Stimulated activated CD4-positive, alpha-beta T cell treated with anti-CD3 and anti-CD28 coated beads, Interleukin-12 subunit alpha, Interleukin-12 subunit beta, amount 100 ng/mL, for 48 hours (primary cell): ENCODE measurements at regions not wholly inside any gene's neighbourhood (a gene's known extent, or its start where the extent isn't known, plus 50 kb on each side); places are given as distances from the start of the nearest gene placed in this dataset.

Experiments
- DNase-seq, 3 donors: peaks; one replicate each; pipeline ENCODE4 v3.0.0-alpha.2; 2020; ENCODE audit warnings: low read depth in 2 of 3, low spot score in 1 of 3

DNA sequence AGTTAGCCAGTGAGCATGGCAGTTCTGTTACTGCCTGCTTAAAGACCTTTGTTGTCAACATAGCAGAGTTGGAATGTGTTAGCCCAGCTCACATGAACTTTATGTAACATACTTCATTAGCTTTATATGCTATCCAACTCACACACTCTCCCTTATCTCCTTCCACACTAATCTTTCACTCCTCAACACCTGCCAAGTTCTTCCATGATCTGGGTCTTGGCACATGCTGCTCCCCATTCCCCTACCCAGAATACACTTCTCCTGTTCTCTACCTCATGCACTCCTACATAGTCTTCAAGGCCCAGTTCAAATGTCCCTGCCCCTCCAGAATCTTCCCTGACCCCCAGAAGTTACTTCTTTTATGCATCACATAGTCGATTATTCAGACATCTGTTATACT lies 179.3 kb downstream of the KATNAL1 start:
- DNase-seq, result no peak

DNA sequence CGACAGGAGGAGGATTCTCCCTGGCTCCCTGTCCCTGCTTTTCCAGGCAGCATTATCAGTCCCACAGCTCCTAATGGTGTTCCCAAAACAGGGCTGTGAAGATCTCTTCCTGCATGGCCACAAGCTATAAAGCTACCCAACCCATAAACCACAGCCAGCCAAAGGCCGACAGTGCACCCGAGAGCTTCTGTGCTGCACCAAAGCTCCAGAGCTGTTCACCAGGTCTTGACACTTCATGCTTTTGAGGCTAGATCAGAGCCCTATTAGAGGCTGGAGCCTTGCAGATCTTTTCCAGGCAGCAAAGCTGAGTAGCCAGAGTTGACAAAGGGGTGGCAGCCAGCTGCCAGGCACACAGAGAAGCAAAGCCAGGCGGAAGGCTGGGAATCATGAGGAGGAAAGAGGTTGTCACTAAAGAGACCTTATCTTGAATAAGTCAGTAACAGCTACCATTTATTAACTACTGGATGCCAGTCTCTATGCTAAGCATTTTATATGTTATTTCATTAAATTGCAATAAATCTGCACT lies 180.4 kb downstream of the KATNAL1 start:
- DNase-seq, result no peak

DNA sequence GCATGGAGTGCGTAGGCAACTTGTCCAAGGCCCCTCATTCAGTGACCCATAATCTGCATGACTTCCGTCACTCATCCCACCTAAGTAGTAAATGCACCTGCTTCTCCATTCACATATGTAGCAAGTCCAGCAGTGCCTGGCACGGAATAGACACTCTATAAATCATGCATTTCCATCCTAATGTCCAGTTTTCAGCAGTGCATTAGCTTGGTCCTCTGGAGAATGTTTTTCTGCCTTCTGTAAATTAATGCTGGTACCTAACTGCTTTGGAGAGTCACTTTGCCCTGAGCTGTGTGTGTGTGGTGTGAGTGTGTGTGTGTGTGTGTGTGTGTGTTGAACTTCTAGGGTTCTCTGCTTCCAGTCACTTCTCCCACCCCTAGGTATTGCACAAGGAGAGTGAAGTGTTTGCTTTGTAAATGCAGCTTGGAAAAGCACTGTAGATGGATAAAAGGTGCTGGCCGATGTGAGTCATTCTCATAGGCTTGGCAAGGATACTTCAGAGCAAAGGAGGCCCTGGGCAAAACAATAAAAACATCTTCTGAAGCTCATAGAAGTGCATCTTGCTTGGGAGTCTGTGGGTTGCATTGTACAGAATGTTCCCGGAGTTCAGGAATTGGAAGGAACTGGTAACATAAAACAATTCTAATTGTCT lies 181.8 kb downstream of the KATNAL1 start:
- DNase-seq, result no peak

DNA sequence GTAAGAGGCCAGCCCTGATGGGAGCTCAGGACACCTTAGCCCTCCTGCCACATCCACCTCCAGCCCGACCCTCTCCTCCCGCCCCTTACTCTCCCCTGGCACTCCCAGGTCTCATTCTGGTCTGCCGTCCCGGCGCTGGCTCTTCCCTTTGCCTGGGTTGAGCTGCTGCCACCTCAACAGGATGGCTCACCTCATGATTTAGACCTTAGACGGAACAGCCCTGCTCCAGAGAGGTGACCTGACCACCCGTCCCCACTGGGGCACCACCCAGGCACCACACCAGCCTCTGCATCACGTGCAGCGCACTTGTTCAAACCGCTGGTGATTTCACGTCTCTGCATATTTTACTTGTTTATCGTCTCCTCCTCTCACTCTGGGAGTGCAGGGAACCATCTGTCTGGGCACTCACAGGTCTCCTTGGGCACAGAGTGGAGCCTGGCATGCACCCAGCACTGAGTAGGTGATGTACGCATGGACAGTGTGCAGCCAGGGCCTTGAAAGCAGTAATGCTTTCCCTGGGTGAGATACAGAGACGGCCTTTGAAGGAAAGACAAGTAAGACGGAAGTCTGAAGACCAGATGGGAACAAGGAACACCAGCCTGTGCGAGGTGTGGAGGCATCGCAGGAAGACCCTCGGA lies 183.1 kb downstream of the KATNAL1 start:
- DNase-seq, result no peak

DNA sequence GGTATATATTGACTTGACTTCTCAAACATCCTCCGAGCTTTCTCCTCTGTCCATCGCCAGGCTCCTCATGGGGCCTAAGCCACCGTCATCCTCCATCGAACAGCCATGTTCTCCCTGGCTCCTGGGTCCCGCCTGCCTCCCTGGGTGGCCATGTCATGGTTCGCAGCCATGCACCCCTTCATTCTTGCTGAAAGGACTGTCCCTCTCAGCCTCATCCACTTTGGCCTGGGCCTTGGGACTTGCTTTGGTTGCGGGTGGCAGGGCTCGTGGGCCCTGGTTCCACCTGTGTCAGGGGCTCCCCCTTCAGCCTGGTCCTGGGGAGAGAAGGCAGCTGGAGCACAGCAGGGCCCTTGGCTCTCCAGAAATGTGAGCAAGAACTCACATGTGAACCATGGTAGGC lies 183.8 kb downstream of the KATNAL1 start:
- DNase-seq, result no peak

DNA sequence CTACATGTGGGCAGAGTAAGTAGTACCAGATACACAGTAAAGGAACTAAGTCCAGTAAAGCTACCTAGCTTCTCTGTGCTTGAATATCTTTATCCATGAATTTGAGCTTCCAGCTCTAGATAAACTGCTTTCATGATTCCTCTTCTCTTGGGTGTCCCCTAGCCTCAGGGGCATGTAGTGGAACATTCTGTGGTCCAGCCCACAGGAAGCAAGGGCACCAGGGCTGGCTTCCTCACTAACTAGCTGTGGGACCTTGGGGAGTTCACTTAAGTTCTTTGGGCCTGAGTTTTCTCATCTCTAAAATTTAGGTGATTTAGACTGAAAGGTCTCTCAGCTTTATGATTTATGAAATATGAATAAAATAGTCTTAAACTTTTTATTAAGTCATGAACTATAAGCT lies 185.7 kb downstream of the KATNAL1 start:
- DNase-seq, result no peak

DNA sequence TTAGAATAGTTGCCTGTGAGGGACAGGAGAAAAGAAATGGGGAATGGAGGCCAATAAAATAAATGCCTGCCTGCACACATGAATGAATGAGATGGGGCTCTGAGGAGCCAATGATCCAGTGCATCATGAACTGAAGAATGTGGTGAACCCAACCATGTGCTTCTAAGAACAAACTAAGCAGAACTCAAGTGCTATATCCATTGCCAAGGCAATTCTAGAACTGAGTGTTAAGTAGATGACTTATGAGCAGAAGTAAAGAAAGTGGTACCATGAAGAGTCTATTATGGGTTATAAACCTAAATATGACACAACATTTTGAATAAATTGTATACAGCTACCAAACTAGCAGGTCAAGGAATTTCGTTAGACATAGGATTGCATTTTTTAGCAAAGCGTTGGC lies 186.1 kb downstream of the KATNAL1 start:
- DNase-seq, result no peak

DNA sequence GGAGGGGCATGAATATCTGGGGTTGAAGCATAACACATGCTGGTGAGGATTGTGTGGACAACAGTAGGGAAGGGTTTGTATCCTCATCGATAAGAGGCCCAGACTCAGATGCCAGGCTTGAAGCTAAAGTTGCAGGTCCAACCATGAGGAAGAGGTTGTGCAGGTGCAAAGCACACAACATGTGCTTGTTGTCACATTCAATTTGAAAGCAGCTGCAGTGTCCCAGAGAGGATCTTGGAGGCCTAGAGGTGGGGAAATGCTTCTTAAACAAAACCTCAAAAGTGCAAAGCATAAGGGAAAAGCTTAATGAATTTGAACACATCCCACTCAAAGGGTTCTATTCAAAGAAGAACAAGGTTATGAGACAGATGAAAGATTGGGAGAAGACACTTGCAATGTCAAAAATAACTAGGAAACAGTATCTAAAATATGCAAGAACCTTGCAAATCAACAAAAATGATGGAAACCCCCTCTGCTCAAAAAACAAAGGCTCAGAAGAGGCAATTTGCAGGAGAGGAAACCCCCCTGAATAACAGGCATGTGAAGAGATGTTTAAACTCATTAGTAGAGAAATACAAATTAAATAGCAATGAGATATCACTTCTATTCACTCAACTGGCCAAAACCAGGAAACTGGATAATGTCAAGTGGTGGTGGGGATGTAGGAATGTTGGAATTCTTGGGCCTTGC lies 187.1 kb downstream of the KATNAL1 start:
- DNase-seq, result no peak

DNA sequence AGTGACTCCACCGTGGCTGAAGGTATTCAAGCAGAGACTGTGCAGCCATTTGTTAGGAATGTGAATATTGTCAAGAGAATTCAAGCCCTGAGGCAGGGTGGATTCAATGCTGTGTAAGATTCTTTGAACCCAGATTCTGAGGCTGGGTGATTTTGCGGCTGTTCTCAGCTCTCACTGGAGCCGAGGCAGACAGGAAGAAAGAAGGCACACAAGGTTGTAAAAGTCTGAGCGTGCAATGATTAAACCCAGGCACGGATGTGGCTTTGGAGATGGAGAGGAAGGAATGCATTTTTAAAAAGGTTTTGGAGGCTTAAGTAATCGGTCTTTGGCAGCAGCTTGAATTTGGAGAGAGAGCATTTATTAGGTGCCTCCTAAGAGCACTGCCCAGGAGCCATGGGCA lies 187.9 kb downstream of the KATNAL1 start:
- no peak for DNase-seq

DNA sequence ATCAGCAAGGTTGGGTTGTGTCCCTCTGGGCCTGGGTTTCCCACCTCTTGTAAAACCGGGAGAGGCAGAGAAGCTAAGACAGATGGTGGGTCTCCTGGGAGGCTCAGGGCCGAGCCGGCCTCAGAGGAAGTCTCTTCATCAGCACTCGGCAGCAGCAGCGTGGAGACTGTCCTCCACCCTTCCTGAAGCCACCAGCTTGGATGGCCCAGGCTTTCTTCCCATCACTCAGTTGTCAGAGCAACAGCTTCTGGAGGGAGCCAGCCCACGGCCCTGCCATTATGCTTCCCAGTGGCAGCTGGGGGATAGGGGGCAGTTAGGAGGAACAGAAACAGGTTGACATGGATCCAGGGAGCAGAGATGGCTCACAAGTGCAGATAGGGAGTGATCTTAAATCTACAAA lies 191.0 kb downstream of the KATNAL1 start:
- DNase-seq, result no peak

DNA sequence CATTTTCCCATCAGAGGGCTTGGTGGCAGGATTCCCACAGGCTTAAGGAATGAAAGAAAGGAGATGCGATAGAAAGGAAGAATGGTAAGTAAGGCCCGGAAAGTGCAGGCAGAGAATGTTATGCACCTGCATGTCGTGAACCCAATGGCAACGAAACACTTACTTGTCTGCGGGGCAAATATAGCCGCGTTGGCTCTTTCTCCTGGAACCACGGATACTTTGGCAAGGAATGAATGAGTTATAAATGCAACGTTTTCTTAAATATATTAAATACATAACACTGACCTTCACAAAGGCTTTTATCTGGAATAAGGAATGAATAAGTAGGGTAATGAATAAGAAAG lies 192.1 kb downstream of the KATNAL1 start:
- no peak for DNase-seq

DNA sequence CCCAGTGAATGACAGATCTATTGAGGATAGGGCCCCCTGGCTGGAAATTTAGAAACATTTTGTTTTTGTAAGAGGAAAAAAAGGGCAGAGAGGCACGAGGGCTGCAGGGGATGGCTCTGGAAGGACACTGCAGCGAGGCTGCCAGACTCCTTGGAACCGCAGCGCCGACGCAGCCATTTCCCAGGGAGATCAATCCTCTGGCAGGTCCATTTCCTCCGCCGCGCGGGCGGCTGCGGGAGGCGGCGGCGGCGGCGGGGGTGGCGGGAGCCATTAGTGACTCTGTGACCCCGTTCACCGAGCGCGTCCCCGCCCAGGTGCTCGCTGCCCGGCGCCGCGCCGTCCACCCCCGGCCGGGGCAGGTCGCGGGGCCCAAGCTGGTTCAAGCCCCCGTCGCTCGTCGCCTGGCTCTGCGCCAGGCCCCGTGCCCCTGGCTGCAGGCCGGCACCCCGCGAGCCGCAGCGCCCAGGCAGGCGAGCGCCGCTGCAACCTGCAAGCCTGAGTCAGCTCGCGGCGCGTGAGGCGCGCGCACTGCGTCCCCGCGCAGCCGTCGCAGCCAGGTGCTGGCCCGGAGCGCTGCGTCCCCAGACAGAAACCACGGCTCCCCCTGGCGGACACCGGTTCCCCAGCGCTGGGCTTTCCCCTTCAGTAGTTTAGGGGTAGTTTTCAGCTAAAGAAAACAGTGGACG lies 192.6 kb downstream of the KATNAL1 start:
- DNase-seq, result peak; percentile 83 to 96 (median 88)

DNA sequence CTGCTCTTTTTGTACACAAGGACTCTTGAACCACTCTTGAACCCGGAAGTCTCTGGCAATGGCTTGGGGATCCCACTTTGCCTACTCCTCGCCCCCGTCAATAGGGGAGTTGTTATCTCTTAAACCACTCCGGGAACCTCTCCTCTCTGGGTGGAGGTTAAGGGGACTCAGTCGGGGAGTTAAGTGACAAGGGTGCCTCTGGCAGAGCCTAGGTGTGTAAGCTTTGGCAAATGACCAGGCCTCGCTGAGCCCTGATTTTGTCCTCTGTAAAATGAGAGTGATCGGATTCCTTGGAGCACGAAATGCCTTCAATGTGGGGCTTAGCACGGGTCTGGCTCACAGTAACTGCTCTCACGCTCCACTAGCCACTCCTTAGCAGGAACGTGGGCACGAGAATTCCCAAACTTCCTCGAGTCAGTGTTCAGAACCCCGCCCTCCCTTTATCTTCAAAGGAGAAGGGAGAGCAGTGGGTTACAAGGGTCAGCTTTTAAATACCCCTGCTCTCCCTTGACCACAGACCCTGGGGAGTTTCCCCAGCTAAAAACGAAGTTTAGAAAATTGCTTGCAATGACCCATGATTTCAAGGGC lies 193.3 kb downstream of the KATNAL1 start:
- no peak for DNase-seq

DNA sequence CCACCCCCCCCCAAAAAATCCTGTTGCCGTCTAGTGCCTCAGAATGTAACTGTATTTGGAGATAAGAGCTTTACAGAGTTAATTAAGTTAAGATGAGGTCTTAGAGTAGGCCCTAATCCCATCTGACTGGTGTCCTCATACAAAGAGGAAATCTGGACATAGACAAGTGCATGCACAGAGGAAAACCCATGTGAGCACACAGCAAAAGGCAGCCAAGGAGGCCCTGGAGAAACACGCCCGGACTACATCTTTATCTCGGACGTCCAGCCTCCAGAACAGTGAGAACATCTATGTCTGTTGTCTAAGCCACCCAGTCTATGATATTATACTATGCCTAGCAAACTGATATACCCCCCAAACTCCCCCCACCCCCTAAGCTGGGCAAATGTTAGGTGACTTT lies 193.8 kb downstream of the KATNAL1 start:
- no peak for DNase-seq

DNA sequence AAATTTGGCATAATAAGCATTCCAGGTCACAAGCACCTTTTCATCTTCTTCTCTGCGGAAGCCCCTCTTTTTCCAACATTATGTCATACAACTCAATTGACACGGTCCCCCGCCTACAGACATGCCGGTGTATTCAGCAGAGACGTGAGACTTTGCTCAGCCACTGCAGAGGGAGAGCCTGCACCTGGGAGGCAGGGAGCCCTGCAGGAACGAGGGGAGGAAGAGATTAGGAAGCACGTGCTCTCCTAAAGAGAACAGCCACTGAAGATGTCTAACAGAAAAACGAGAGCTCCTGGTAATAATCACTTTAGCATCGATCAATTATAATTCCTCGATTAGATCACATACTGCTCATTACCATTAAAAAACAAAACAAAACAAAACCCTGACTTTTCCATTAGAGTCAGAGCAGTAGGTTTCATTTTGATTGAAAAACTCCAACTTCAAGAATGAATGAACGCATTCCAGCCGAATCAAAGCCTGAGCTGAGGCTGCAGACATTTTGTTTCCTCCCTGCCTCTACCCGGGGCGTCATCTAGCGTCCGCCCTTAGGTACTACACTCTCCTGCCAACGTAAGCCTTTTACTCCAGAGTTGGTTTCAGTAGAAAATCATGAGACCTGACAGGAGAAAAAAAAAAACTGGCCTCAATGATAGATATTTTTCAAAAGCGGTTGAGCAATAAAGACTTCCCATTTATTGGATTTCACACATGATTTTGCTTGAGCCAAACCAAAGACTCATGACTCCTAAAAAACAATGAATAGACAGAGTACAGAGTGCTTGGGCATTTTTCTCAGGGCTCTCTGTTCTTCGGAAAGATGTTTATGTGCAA lies 194.5 kb downstream of the KATNAL1 start:
- DNase-seq, result peak; percentile 67 to 77 (median 72)

DNA sequence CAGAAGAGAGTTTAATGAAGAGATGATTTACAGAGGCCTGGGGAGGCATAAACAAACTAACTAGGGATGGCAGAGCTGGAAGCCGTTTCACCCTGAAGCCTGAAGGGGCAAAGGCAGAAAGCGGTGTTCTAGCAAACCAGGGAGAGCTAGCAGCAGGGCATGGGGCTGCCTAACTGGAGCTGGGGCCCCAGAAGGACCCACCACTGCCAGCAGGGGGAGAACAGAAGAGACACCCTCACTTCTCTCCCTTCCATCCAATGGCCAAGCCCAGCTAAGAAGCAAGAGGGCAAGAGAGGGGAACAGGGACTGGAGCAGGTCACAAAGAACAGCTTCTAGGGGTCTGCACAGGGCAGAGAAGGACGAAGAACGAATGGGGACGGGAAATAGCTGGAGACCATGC lies 195.5 kb downstream of the KATNAL1 start:
- no peak for DNase-seq

DNA sequence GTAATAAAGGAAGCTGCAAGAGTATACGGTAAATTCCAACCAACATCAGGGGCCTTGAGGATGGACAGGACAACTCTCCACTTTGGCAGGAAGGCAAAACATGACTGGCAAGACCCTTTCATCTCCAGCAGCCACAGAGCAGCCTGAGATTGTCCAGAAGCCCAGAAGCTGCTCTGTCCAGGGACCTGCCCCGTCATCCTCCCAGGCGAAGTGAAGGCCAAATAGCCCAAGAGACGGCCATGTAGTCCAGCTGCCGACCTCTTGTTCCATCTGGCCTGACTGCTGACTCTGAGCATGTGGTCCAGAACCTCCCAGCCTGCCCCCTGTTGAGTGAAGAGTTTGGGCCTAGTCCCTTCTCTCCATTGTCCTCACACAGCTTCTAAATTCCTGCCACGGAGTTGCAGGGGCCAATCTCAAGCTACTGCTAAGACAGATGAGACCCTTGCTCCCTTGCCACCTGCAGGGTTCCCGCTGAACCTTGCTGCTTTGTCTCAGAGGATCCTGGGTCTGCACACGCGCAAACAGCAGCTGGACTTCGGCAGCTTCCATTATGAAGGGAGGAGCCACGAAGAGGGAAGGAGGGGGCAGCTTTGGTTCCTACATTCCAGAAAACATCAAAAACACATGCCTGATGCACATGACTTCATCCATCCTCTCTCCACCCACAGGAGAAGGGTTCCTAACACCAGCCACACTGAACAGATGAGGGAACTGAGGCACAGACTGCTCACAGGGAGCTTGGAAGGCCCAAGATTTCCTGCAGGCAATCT lies 196.9 kb downstream of the KATNAL1 start:
- DNase-seq, result no peak

DNA sequence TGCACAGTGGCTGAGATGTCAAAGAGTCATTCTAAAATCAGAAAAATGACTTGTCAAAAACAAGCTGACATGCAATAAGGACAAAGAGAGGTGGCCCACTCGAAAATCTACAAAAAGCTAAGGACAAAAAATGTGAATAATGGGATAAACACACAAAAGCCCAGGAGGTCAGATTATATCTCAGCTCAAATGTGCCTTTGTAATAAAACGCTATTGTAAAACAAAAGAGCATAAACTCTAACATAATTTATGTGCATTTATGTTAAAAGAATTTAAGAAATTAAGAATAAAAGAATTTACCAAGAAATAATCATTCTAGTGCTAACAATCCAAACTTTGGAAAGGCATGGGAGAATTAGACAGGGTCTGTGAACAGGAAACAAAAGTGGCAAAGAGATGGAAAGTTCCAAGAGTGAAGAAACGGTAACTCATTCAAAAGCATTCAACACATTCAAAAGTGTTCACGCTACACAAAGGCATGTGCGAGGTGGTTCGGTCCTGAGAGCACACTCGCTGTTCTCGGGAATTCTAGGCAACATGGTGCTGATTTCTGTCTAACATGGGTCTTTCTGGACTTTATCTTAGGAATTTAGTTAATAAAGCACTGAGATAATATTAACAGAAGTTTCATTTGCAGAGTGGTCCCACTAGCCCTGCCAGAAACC lies 197.7 kb downstream of the KATNAL1 start:
- no peak for DNase-seq

DNA sequence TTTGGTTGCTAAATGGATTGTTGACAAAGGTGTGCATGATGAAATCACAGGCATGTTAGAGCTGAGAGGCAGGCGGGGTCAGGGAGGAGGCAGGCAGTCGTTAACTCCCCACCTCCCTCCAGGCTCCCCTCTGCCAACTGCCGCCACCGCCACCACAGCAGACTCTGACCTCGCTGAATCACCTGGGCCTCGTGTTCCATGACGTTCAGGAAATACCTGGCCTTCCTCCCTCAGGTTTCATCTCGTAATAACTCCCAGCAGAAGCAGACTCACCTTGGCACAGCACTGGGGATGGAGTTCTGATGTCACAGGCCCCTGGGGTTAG lies 198.5 kb downstream of the KATNAL1 start:
- no peak for DNase-seq
